ENCODE measurements at regions not wholly inside any gene's neighbourhood (a gene's known extent, or its start where the extent isn't known, plus 50 kb on each side); places are given as distances from the start of the nearest gene placed in this dataset.

GRCh38 chr17:14019186-14019956, 49.9 kb upstream of the COX10 start:
- no peak overlapping the region for H3K4me2 ChIP-seq (ENCODE audit: insufficient read depth in 1 of 2, low read depth in 2 of 2, low read length in 2 of 2)
- no peak for FAIRE-seq

More at GRCh38 chr17:14019186-14019956, 49.9 kb upstream of the COX10 start:
- Histone ChIP-seq H4K5ac (ENCODE audit: insufficient read length, low read depth, low read length) (no peak overlapping the region), H2AFZ (ENCODE audit: low read length) (no peak overlapping the region), H3K23ac (ENCODE audit: insufficient read length) (peak overlapping the region; percentile 32), H2AK5ac (ENCODE audit: low read depth, low read length) (no peak overlapping the region), H3K9me3 (ENCODE audit: insufficient read depth in 2 of 2, low read depth in 1 of 2, low read length in 1 of 2) (no peaks in the 10 kb centered on the region), H3K79me2 (ENCODE audit: control insufficient read depth in 1 of 2, insufficient read depth in 2 of 2, low read length in 2 of 2) (no peaks in the 10 kb centered on the region), H2BK15ac (ENCODE audit: low read length) (no peak overlapping the region), H2BK20ac (ENCODE audit: low read length) (no peak overlapping the region), H3K27ac (ENCODE audit: low read depth, low read length) (no peak overlapping the region), H2BK120ac (replicated peaks; ENCODE audit: low read depth, low read length) (no peak overlapping the region), H3K4me1 (replicated peaks in 1 of 4; ENCODE audit: control insufficient read depth in 3 of 4, insufficient read depth in 4 of 4, low read length in 3 of 4) (no peaks in the 10 kb centered on the region; a peak in 1 of 7 replicates), H4K91ac (replicated peaks; ENCODE audit: insufficient read length, low read length) (no peak overlapping the region), H3K23me2 (ENCODE audit: low read depth, low read length) (no peaks in the 10 kb centered on the region), H3K4me3 (ENCODE audit: extremely low read depth in 1 of 4, insufficient read depth in 2 of 4, low read depth in 3 of 4, low read length in 4 of 4) (no peak overlapping the region), H3K36me3 (ENCODE audit: control insufficient read depth in 2 of 4, insufficient read depth in 4 of 4, low read length in 3 of 4) (no peaks in the 10 kb centered on the region), H3K9ac (replicated peaks in 1 of 4; ENCODE audit: extremely low read depth in 1 of 4, low read depth in 3 of 4, low read length in 3 of 4) (no peak overlapping the region), H4K20me1 (replicated peaks in 1 of 2; ENCODE audit: control insufficient read depth in 1 of 2, insufficient read depth in 2 of 2, low read length in 2 of 2) (peaks cover 0 to 1% of the 10 kb centered on the region in 2 experiments), H3K18ac (ENCODE audit: extremely low read depth, low read length) (no peak overlapping the region), H3K4ac (replicated peaks; ENCODE audit: insufficient read length, low read depth, low read length) (no peak overlapping the region), H2BK12ac (ENCODE audit: low read depth, low read length) (no peak overlapping the region), H4K8ac (ENCODE audit: extremely low read depth, insufficient read depth, low read length) (no peak overlapping the region), H3K27me3 (replicated peaks in 1 of 4; ENCODE audit: control insufficient read depth in 3 of 4, extremely low read depth in 1 of 4, insufficient read depth in 3 of 4, low read length in 3 of 4) (no peaks in the 10 kb centered on the region), H3K14ac (ENCODE audit: insufficient read length) (no peak overlapping the region), H3K56ac (replicated peaks; ENCODE audit: insufficient read length, low read depth, low read length) (no peak overlapping the region), H3K79me1 (ENCODE audit: low read depth, low read length) (no peaks in the 10 kb centered on the region), H2BK5ac (ENCODE audit: low read depth, low read length) (no peak overlapping the region)
- CTCF ChIA-PET (ENCODE audit: partially characterized antibody), result no interaction called here
- no peak for DNase-seq (ENCODE audit: low read depth in 1 of 2, low spot score in 2 of 2)
- 96% methylated on average over 8 of the region's 9 CpGs; no CpG with 5 or more reads in 1 of the 2 experiments for WGBS, 2 experiments (ENCODE audit: extremely low coverage in 1 of 2, insufficient coverage in 1 of 2, insufficient read length in 1 of 2, insufficient replicate concordance in 2 of 2, low coverage in 1 of 2, low lambda C conversion rate in 2 of 2, missing lambda C conversion rate in 1 of 2)
- TF ChIP-seq E2F6 (IDR thresholded peaks at IDR 0.05) (no peak), TEAD4 (IDR thresholded peaks at IDR 0.05; ENCODE audit: low read depth, low read length) (no peak), HDAC6 (IDR thresholded peaks at IDR 0.05; ENCODE audit: low read depth, low read length) (no peak), MAX (IDR thresholded peaks at IDR 0.05) (no peak), POU5F1 (IDR thresholded peaks at IDR 0.05; ENCODE audit: low read depth, low read length) (no peak), ASH2L (IDR thresholded peaks at IDR 0.05; ENCODE audit: low read length) (no peak), MAFK (IDR thresholded peaks at IDR 0.05; ENCODE audit: low read depth, low read length) (no peak), ATF2 (IDR thresholded peaks at IDR 0.05; ENCODE audit: low read length) (no peak), SP1 (IDR thresholded peaks at IDR 0.05; ENCODE audit: low read depth, low read length) (no peak), SIRT6 (IDR thresholded peaks at IDR 0.05; ENCODE audit: low read length) (no peak)
- POLR2A ChIA-PET (ENCODE audit: partially characterized antibody), result no interaction called here

Data from H1 (cell line).